ENCODE measurements at regions not wholly inside any gene's neighbourhood (a gene's known extent, or its start where the extent isn't known, plus 50 kb on each side); places are given as distances from the start of the nearest gene placed in this dataset.

DNA sequence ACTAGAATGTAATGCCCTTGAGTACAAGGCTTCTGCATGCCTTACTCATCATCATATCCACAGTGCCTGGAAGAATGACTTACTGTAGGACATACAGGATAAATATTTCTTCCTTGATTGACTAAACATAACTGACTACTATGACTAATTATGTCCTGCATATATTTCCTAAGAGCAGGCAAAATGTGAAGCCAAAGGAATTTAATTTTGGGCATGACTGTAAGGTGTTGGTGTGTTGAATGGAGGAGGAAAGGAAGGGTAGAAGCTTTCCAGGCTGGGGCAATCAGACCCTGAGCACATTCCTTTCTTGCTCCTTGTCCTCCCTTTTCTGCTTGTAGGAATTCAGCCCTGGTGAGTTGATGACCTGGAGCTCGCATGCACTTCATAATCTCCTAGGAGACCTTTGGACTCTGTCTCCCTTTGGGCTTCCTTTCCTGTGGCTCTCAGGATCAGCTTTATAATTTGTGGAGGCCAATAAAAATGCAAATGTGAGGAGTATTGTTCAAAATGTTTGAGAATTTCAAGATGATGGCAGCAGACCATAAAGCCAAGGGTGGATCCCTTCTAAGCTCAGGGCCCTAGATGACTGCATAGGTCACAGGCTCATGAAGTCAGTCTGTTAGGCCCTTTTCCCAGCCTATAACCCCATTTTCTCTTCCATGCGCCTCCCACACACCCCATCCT lies 174.0 kb downstream of the HMHB1 start:
- no peak for DNase-seq (ENCODE audit: extremely low read depth in 1 of 11, low read depth in 9 of 11, low spot score in 4 of 11)

DNA sequence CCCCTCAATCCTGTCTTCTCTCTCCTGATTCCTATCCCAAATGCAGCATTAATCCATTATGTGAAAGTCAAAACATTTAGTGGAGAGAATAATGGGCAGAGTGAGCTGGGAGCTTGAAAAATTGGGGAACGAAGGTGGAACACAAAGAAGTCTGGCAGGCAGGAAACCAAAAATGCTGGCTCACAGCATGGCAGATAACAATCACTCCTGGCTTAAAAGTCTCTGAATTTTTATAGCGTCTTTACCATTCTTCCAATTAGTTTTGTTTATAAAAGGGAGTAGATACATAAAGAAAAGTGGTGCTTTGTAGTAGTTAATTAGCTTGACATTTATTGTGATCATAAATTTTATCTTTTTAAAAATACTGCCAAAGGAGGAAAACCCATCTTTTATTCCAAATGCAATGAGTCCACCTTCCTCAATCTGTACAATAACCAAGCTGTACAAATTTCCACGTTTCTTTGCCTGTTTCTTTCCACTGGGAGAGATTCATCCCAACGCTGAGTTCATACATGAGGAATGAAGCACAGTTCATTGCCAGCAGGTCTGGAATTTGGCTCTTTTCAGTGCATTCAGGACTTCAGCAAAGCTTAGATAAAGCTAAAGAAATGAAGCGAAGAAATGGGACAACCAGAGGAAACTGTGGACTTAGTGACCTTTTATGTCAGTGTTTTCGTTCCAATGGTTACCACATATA lies 174.7 kb downstream of the HMHB1 start:
- DNase-seq (ENCODE audit: extremely low read depth in 1 of 11, low read depth in 9 of 11, low spot score in 4 of 11), result no peak

DNA sequence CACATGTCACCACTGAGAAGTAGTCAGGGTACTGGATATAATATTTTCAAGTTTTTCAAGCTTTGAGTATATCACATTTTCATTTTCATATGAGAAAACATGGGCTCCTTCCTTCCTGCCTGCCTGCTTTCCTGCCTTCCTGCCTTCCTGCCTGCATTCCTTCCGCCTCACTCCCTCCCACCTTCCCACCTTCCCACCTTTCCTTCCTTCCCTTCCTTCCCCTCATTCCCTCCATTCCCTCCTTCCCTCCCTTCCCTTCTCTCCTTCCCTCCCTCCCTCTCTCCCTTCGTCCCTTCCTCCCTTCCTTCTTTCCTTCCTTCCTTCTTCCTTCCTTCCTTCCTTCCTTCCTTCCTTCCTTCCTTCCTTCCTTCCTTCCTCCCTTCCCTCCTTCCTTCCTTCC lies 175.3 kb downstream of the HMHB1 start:
- no peak for DNase-seq (ENCODE audit: extremely low read depth in 1 of 11, low read depth in 9 of 11, low spot score in 4 of 11)

DNA sequence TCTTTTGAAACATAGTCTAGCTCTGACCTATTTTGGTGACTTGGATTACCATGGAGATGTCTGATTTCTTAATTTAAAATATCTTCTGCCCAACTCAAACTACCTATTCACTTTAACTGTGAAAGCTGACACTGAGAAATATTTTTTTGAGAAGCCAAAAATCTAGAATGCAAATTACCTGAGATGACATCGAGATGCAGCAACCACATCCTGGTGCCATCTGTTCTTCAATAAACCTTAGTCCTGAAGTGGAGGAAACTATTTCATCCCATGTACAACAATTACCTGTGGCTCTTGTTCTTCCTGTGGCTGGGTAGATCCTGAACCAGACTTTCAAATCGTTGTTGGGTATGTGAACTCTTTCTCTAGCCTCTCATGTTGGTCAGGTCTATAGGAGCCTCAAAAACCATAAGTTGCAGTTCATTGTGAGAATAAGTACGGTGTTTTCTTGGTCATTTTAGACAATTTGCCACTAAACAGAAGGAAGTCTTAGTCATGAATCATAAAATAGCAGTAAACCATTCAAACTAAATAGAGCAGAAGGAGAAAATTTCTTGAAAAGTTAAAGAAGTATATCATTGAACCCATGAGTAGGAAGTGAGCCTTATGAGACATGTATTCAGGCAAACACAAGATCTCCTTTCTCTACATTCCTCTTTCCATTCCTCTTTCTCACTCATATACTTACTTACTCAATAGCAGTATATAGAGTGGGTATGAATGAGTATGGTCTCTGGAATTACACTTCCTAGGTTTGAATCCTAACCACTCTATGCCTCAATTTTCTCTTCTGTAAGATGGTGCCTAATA lies 176.0 kb downstream of the HMHB1 start:
- DNase-seq (ENCODE audit: extremely low read depth in 1 of 11, low read depth in 9 of 11, low spot score in 4 of 11), result no peak

DNA sequence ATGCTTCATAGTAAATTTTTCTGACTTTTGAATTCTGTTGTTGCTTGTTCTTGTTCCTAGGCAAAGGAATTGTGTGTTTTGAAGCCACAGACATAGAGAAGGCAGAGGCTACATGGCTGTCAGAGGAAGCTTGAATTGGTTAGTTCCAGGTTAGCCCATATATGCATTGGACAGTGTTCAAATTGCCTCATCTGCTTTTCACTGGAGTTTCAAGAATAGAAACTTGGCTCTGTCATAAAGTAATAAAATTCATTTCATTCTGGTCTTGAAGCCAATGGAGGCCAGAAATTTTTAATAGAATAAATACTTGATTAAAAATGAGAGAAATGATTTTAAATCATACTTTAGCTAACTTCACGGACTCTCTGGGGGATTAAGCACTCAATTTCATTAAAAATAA lies 178.0 kb downstream of the YIPF5 start:
- no peak for DNase-seq (ENCODE audit: extremely low read depth in 1 of 11, low read depth in 9 of 11, low spot score in 4 of 11)

DNA sequence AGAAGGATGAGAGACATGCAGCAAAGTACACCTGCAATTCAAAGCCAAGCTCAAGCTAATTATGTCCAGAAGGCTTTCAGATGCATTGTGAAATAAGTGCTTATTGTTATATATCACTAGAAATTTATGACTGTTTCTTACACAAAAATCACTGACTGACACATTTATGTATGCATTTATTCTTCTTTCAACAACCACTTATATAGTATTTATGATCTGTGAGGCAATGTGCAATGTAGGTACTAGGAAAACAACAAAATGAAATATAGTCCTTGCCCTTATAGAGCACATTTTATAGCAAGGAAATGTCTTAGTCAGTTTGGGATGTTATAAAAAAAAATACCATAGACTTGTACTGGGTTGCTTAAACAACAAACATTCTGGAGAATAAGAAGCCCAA lies 167.6 kb downstream of the YIPF5 start:
- DNase-seq (ENCODE audit: extremely low read depth in 1 of 11, low read depth in 9 of 11, low spot score in 4 of 11), result no peak

DNA sequence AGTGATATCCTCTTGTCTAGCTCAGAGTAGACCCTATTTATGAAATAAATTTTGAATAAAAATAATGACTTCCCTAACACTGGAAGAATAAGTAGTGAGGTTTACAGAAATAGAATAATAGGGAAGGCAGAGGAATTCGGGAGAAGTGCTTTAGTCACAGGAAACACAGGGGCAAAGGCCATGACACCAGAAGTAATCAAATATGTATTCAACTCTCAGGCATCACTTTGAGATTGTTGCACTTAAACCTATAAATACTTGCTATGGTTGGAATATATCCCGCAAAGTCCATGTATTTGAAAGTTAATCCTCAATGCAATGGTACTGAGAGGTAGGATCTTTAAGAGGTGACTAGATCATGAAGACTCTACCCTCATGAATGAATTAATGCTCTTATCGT lies 166.8 kb downstream of the YIPF5 start:
- DNase-seq (ENCODE audit: extremely low read depth in 1 of 11, low read depth in 9 of 11, low spot score in 4 of 11), result no peak

DNA sequence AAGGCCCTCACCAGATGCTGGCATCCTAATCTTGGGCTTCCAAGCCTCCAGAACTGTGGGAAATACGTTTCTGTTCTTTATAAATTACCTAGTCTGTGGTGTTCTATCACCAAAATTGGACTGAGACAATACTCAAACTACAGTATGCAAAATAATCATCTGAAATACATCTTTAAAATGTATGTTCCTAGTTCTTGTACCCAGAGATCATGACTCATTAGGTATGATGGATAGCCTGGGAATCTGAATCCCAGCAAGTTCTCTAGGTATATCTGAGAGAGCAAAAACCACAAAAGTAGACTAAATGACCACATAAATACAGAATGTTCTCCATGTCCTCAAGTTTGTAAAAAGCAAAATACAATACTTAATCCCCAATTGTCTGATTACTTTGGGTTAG lies 166.3 kb downstream of the YIPF5 start:
- no peak for DNase-seq (ENCODE audit: extremely low read depth in 1 of 11, low read depth in 9 of 11, low spot score in 4 of 11)

DNA sequence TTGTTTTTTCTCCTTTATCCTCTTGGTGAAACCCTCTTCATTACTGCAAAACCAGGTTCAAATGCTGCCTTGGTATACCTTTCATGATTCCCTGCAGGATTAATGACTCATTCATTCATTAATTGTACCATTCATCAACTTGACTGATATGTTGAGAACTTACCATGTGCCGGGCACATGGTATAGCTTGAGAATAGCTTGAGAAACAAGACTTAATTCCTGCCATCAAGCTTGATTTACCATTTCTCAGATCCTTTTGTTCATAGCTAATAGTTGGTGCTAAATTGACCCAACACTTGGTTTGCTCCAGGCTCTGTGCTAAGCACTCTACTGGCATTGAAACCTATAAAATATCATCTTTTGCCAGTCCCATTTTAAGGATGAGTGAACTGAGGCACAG lies 165.7 kb downstream of the YIPF5 start:
- DNase-seq (ENCODE audit: extremely low read depth in 1 of 11, low read depth in 9 of 11, low spot score in 4 of 11), result no peak

DNA sequence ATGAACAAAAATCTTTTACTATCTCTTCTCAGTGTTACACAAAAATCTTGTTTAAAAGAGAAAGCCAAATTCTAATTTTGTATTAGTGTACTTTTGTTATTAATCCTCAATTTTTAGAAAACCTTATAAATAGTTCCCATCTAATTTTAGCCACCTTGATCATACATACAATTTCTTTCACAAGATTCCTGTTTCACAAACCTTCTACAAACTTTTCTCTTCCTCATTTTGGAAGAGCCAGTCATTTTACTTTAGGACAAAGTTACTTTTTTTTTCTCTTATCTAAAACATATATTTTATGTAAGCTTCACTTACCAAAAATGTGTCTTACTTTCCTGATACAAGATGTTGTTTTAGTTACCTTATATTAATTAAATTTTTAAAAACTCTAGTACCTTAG lies 161.3 kb downstream of the YIPF5 start:
- DNase-seq (ENCODE audit: extremely low read depth in 1 of 11, low read depth in 9 of 11, low spot score in 4 of 11), result no peak

DNA sequence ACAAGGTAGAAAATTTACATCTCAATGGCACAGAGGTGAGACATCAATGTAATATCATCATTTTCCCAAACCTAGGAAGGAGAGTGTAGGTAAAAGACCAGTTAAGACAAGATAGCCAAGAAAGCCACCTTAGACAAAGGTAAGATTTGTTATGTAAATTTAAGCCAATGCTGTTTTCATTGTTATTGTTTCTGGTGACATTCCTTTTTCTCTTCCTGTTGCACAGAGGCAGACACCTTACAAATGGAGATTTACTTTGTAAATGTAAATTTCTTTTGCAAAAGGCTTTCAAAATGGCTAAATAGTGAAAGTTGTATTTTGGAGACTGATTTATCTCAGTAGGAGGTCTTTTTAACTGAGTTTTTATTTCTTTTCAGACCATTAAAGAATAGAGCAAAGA lies 159.1 kb downstream of the YIPF5 start:
- DNase-seq (ENCODE audit: extremely low read depth in 1 of 11, low read depth in 9 of 11, low spot score in 4 of 11), result no peak

DNA sequence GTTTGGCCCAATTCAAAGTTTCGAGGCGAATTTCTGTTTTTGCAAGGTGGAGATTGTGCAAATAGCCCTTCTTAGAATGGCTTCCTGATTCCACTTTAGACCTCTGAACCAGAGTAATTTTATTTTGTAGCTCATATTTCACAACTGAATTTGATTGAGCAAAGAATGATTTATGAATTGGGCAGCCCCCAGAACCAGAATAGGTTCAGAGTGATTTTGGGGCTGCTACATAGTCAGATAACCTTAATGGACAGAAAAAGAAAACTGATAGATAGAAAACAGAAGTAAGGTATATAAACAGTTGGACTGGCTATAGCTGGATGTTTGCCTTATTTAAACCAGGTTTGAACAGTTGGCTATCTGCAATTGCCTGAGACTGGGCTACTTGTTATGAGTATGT lies 156.6 kb downstream of the YIPF5 start:
- no peak for DNase-seq (ENCODE audit: extremely low read depth in 1 of 11, low read depth in 9 of 11, low spot score in 4 of 11)

DNA sequence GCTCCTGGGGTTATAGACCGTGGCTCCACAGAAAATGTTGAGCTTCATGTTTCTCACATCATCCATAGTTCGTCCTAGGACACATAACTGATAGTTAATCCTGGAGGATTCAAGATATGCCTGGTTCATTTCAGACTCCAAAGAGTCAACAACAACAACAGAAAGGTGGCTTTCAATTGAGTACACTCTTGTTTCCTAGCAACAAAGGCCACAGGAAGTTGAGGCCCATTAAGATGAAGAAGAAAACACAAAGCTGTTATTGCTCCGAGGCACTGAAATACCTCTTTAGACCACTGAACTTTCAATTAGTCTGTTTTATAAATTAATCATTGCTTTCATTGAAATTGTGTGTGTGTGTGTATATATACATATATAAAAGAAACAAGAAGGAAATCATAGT lies 154.5 kb downstream of the YIPF5 start:
- DNase-seq (ENCODE audit: extremely low read depth in 1 of 11, low read depth in 9 of 11, low spot score in 4 of 11), result peak in 5 of 11 donors; percentile 21 to 59 (median 28)

DNA sequence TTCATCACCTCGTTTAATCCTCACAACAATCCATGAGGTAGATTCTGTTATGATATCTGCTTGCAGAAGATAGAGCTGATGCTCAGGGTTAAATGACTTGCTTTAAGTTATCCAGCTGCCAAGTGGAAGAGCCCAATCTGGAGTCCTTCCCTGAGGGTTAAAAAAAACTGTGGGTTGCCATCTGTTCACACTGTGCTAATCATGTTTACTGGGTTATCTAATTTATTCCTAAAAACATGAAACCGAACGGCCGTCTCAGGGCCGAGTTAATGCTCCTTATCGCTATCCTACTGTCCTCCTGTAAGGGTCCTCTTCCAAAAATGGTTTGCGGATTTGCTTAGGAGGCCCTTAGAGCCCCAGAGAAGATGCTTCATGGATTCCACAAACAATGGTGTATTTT lies 153.3 kb downstream of the YIPF5 start:
- DNase-seq (ENCODE audit: extremely low read depth in 1 of 11, low read depth in 9 of 11, low spot score in 4 of 11), result no peak

DNA sequence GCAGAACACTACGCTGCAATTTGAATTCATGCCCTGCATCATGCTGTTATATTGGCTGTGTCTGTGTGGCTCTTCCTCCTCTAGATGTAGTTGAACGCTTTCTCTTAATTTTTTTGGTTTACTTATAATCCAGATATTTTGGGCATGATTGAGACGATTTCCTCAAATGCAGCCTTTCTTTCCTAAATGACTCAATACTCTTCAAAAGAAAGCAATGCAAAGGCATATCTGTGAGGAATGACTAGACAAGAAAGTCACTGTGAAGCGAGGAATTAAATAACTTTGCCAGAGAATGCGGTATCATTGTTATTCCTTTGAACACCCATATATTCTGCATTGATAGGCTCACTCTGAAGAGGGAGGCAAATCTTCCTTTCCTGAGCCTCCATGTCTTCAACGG lies 152.8 kb downstream of the YIPF5 start:
- DNase-seq (ENCODE audit: extremely low read depth in 1 of 11, low read depth in 9 of 11, low spot score in 4 of 11), result no peak

DNA sequence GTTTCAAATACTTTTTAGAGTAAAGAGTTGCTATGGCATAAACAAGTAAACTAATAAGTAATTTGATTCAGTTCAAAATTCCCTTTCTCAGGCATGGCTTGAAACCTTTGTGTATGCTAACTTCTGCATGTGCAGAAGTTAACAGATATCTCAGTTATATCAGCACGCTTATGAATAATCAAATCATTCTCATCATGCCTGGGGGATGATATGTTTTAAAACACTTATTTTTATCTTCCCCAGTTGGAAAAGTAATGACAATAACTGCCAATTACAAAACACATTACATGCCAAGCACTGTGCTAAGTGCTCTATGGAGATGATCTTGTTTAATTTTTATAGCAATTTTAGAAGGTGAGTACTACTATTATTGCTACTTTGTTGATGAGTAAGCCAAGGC lies 146.4 kb downstream of the YIPF5 start:
- no peak for DNase-seq (ENCODE audit: extremely low read depth in 1 of 11, low read depth in 9 of 11, low spot score in 4 of 11)

DNA sequence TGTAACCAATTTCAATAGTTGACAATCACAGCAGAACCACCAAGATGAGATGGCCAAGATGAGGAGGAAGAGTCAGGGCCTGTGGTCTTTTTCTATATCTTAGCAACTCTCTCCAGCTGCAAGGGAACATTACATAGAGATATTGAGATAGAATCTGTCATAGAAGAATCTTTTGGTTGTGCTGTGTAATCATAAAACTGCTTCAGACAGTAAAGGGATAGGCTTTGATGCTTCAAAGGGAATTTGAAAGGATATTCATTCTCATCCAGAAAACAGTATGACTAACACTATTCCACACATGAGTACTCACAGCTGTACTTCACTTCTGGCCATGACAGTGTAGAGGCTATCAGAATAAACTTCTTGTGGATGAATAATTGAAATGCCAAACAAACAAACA lies 145.9 kb downstream of the YIPF5 start:
- DNase-seq (ENCODE audit: extremely low read depth in 1 of 11, low read depth in 9 of 11, low spot score in 4 of 11), result peak in 4 of 11 donors; percentile 15 to 24 (median 20)

DNA sequence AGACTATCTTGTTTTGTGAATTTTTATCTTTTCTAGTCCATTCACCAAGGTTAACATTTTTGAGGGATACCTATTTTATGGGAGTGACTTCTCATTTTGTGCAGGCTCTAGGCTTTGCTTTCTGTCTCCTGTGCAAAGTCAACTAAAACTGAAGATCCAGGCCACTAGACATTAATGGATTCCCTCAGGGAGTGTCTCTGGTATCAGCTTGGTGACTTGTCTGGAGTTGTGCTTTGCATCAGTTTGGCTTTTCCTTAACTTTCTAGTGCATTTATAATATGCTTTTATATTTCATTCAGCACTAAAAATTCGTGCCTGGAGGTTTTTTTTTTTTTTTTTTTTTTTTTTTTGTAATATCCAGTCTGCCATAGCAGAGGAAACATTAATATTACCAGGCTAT lies 144.2 kb downstream of the YIPF5 start:
- no peak for DNase-seq (ENCODE audit: extremely low read depth in 1 of 11, low read depth in 9 of 11, low spot score in 4 of 11)

DNA sequence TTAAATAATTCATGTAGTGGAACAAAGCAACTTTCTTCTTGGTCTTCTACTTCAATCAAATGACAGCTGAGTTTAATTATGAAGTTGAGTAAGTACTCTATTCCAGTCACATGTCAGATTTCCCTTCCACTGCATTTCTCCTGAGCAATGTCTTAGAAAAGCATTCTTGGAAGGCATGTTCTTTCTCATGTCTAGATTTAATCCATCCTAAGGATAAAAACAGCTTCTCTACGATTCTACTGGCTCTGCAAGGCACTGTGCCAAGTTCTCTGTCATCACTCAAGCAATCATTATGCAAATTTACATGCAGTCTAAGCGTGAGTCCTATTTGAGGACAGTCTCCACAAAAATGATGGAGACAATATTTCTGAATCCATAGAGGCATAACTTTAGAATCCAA lies 142.4 kb downstream of the YIPF5 start:
- DNase-seq (ENCODE audit: extremely low read depth in 1 of 11, low read depth in 9 of 11, low spot score in 4 of 11), result peak in 6 of 11 donors; percentile 29 to 63 (median 51)

DNA sequence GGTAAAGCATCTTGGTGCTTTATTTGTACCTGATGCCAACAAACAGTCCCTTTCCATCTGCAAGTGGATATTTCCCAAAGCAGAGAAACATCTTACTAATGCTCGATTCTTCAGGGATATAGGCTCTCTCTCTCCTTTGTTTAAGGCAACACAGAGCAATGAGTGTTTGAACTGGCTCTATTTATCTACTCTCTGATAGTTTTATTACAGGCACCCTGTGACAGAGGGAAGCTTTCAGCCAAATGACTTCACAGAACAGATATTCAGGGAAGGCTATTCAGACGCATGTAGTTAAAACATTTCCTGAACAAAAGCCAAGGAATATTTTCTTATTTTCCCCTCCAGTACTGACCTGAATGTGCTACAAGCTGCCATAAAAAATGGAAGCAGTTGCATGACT lies 141.8 kb downstream of the YIPF5 start:
- DNase-seq (ENCODE audit: extremely low read depth in 1 of 11, low read depth in 9 of 11, low spot score in 4 of 11), result peak in 8 of 11 donors; percentile 35 to 74 (median 50)

All from renal cortex interstitium (tissue), 11 donors.